HG03039 (cell line): ENCODE measurements at regions not wholly inside any gene's neighbourhood (a gene's known extent, or its start where the extent isn't known, plus 50 kb on each side); places are given as distances from the start of the nearest gene placed in this dataset.
A peak's percentile ranks its signal among the peaks of the same experiment; 100 is the strongest.
"Not testable (repeated sequence)": the region's sequence is repeated elsewhere in the genome, so short reads cannot be mapped to it uniquely, and the experiment has no call there.

Experiments
- ATAC-seq: cut with Tn5 transposase; IDR thresholded peaks from one replicate; pipeline ENCODE4 v1.9.1; 2021; ENCODE audit warnings: mild to moderate bottlenecking, moderate library complexity; ENCODE audit not compliant: unreplicated experiment

- no peak for ATAC-seq
These were observed 54.4 kb upstream of the IQCM start for GRCh38 chr4:149870008-149870407.

- ATAC-seq = no peak
These were observed 66.1 kb upstream of the IQCM start for GRCh38 chr4:149881744-149882143.

GRCh38 chr4:149882251-149882650, 66.6 kb upstream of the IQCM start:
- ATAC-seq = no peak

- ATAC-seq = no peak
These were observed 68.4 kb upstream of the IQCM start for GRCh38 chr4:149884046-149884445.

GRCh38 chr4:149884529-149885181, 69.0 kb upstream of the IQCM start:
- ATAC-seq = no peak

GRCh38 chr4:149885896-149886295, 70.3 kb upstream of the IQCM start:
- ATAC-seq = no peak

GRCh38 chr4:149886786-149887490, 71.3 kb upstream of the IQCM start:
- ATAC-seq = no peak

- no peak for ATAC-seq
These were observed 74.3 kb upstream of the IQCM start for GRCh38 chr4:149889991-149890390.

- no peak for ATAC-seq
These were observed 74.9 kb upstream of the IQCM start for GRCh38 chr4:149890531-149890930.

- no peak for ATAC-seq
These were observed 75.8 kb upstream of the IQCM start for GRCh38 chr4:149891426-149891825.

GRCh38 chr4:149896432-149896831, 80.8 kb upstream of the IQCM start:
- no peak for ATAC-seq

GRCh38 chr4:149897783-149898182, 82.1 kb upstream of the IQCM start:
- ATAC-seq = no peak

GRCh38 chr4:149901128-149901527, 85.5 kb upstream of the IQCM start:
- ATAC-seq = no peak

GRCh38 chr4:149902242-149902641, 86.6 kb upstream of the IQCM start:
- no peak for ATAC-seq

- no peak for ATAC-seq
These were observed 94.5 kb upstream of the IQCM start for GRCh38 chr4:149910177-149910576.

GRCh38 chr4:149910604-149911350, 95.1 kb upstream of the IQCM start:
- no peak for ATAC-seq

- no peak for ATAC-seq
These were observed 95.7 kb upstream of the IQCM start for GRCh38 chr4:149911354-149911753.

- no peak for ATAC-seq
These were observed 96.4 kb upstream of the IQCM start for GRCh38 chr4:149912000-149912399.

- ATAC-seq = peak; percentile 74
These were observed 98.8 kb upstream of the IQCM start for GRCh38 chr4:149914119-149915115.

GRCh38 chr4:149915735-149916134, 100.1 kb upstream of the IQCM start:
- ATAC-seq = not testable (repeated sequence)

- no peak for ATAC-seq
These were observed 108.1 kb upstream of the IQCM start for GRCh38 chr4:149923736-149924135.
